CD4-positive, alpha-beta T cell (primary cell): ENCODE measurements at regions not wholly inside any gene's neighbourhood (a gene's known extent, or its start where the extent isn't known, plus 50 kb on each side); places are given as distances from the start of the nearest gene placed in this dataset.

Experiments used
- ATAC-seq: fragments of 200-7000 bp; cut with Tn5 transposase; one replicate; pipeline ENCODE4 v1.10.0; 2022; ENCODE audit warnings: mild to moderate bottlenecking; ENCODE audit not compliant: poor library complexity
- CTCF ChIA-PET: fragments of 350-600 bp; sonication (Branson Sonifier 250); formaldehyde crosslinking; loops from one replicate; lab custom pipeline; 2021; ENCODE audit warnings: antibody characterized with exemption, inconsistent platforms; lab: Charles Lee
- POLR2A ChIA-PET: fragments of 350-600 bp; sonication (Branson Sonifier 250); formaldehyde crosslinking; loops from one replicate; lab custom pipeline; 2021; ENCODE audit warnings: antibody characterized with exemption, inconsistent platforms; lab: Charles Lee
- DNase-seq, 14 experiments: peaks; one replicate each; pipeline ENCODE4 v3.0.0-alpha.2; 2013 to 2020; ENCODE audit warnings: mixed read lengths in 2 of 14
- H3K27ac ChIP-seq, 2 donors: one replicate each; pipeline versions ENCODE4 v1.5.1 to v1.7.0; 2013; ENCODE audit warnings: low read length in 2 of 2, low read depth in 1 of 2, mild to moderate bottlenecking in 1 of 2
- H3K27me3 ChIP-seq, 2 experiments: 1 replicate in 1 of 2; 2 replicates in 1 of 2; pipeline versions ENCODE4 v1.6.1 to v1.7.0; 2013; ENCODE audit warnings: low read length in 2 of 2, control low read depth in 1 of 2, mild to moderate bottlenecking in 1 of 2, moderate library complexity in 1 of 2; ENCODE audit not compliant: insufficient read depth in 2 of 2, control insufficient read depth in 1 of 2
- H3K36me3 ChIP-seq: one replicate; pipeline ENCODE4 v1.6.1; 2013; ENCODE audit warnings: low read length, control low read depth; ENCODE audit not compliant: insufficient read depth
- H3K4me1 ChIP-seq: one replicate; pipeline ENCODE4 v1.6.1; 2013; ENCODE audit warnings: low read length, control low read depth; ENCODE audit not compliant: insufficient read depth
- H3K4me3 ChIP-seq: one replicate; pipeline ENCODE4 v1.5.1; 2013; ENCODE audit warnings: mild to moderate bottlenecking, low read length, moderate library complexity
- H3K9me3 ChIP-seq, 2 experiments: 1 replicate in 1 of 2; 2 replicates in 1 of 2; pipeline versions ENCODE4 v1.6.1 to v1.7.0; 2013; ENCODE audit warnings: low read length in 2 of 2, mild to moderate bottlenecking in 2 of 2, control low read depth in 1 of 2, moderate library complexity in 1 of 2; ENCODE audit not compliant: control insufficient read depth in 1 of 2, insufficient read depth in 1 of 2
- H3K27ac Mint-ChIP-seq: one replicate; pipeline ENCODE4 v1.8.0; 2020; ENCODE audit warnings: mixed read lengths
- H3K27me3 Mint-ChIP-seq: one replicate; pipeline ENCODE4 v1.8.0; 2021; ENCODE audit warnings: mixed read lengths
- H3K36me3 Mint-ChIP-seq: one replicate; pipeline ENCODE4 v1.8.0; 2021; ENCODE audit warnings: low read depth, mixed read lengths
- H3K4me1 Mint-ChIP-seq: one replicate; pipeline ENCODE4 v1.8.0; 2021; ENCODE audit warnings: low read depth, mixed read lengths
- H3K4me3 Mint-ChIP-seq: one replicate; pipeline ENCODE4 v1.8.0; 2020; ENCODE audit warnings: mild to moderate bottlenecking, mixed read lengths
- H3K9me3 Mint-ChIP-seq: one replicate; pipeline ENCODE4 v1.8.0; 2020; ENCODE audit warnings: mixed read lengths
- intact Hi-C, 2 experiments: fragments of 100-400 bp; cut with DNase I in 1 of 2; cut with micrococcal nuclease in 1 of 2; formaldehyde crosslinking; loops; one replicate each; pipeline versions ENCODE4 v1.15.1 to v1.9.0; 2023 to 2025; cut with DNase I, micrococcal nuclease
- TF ChIP-seq, protein P1 (sequence below): fragments of 200-600 bp; IDR thresholded peaks from one replicate; pipeline ENCODE4 v1.8.0; 2022; ENCODE audit warnings: antibody characterized with exemption, mild to moderate bottlenecking

DNA sequence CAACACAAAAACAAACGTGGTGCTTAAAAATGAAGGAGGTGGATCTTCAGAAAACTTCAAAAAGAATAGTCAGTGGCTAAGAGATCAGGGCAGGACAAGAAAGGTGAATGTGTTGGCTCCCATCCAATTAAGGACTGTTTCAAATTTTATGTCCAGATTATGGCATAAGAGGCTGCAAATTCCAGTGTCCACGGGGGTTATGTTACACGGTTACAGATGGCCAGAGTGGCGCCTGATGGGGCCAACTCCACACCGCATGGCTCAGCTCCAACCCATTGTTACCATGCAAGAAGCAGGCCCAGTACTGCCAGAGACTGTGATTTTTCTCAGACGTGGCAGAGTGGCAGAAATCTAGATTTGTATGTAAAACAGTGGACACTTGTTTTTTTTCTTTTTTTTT is 168.4 kb upstream of the TENM3 start:
- Mint-ChIP-seq H3K4me3 (no peak overlapping the region), H3K9me3 (peaks cover 19% of the 10 kb centered on the region), H3K27ac (no peak overlapping the region), H3K36me3 (no peaks in the 10 kb centered on the region), H3K27me3 (no peaks in the 10 kb centered on the region), H3K4me1 (no peaks in the 10 kb centered on the region)
- POLR2A ChIA-PET = no interaction called here
- H3K27ac ChIP-seq = no peak overlapping the region
- no peaks in the 10 kb centered on the region for H3K27me3 ChIP-seq
- TF ChIP-seq, protein P1, sequence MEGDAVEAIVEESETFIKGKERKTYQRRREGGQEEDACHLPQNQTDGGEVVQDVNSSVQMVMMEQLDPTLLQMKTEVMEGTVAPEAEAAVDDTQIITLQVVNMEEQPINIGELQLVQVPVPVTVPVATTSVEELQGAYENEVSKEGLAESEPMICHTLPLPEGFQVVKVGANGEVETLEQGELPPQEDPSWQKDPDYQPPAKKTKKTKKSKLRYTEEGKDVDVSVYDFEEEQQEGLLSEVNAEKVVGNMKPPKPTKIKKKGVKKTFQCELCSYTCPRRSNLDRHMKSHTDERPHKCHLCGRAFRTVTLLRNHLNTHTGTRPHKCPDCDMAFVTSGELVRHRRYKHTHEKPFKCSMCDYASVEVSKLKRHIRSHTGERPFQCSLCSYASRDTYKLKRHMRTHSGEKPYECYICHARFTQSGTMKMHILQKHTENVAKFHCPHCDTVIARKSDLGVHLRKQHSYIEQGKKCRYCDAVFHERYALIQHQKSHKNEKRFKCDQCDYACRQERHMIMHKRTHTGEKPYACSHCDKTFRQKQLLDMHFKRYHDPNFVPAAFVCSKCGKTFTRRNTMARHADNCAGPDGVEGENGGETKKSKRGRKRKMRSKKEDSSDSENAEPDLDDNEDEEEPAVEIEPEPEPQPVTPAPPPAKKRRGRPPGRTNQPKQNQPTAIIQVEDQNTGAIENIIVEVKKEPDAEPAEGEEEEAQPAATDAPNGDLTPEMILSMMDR = no peak
- intact Hi-C loops = no loop called here
- ATAC-seq = no peak
- no peaks in the 10 kb centered on the region for H3K9me3 ChIP-seq
- H3K4me3 ChIP-seq = no peak overlapping the region
- CTCF ChIA-PET = no interaction called here
- no peaks in the 10 kb centered on the region for H3K4me1 ChIP-seq
- H3K36me3 ChIP-seq = no peaks in the 10 kb centered on the region
- DNase-seq = no peak

DNA sequence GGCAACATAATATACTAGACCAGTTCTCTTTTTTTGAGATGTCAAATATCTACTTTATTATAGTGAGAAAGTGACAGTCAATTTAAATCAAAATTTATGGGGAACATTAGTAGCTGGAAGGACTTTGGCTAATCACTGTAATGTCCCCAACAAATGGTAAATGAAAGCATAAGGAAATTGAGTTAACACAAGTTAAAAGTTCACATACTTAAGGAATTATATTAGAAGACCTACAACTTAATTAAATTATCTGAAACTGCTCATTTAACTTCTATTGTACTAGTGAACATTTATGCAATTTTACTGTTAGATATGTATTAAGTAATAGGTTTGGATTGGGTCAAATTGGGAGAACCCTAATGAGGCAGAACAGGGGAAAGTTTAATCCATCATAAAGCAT is 160.3 kb upstream of the TENM3 start:
- no peak for DNase-seq
- H3K4me1 ChIP-seq = no peaks in the 10 kb centered on the region
- H3K27me3 ChIP-seq = no peaks in the 10 kb centered on the region
- Mint-ChIP-seq H3K4me1 (no peaks in the 10 kb centered on the region), H3K4me3 (no peak overlapping the region), H3K27ac (no peak overlapping the region), H3K9me3 (no peaks in the 10 kb centered on the region), H3K36me3 (no peaks in the 10 kb centered on the region), H3K27me3 (no peaks in the 10 kb centered on the region)
- H3K36me3 ChIP-seq = no peaks in the 10 kb centered on the region
- ChIA-PET CTCF (no interaction called here), POLR2A (no interaction called here)
- intact Hi-C loops = no loop called here
- ATAC-seq = no peak
- no peaks in the 10 kb centered on the region for H3K9me3 ChIP-seq
- TF ChIP-seq, protein P1 = no peak
- H3K27ac ChIP-seq = no peak overlapping the region
- no peak overlapping the region for H3K4me3 ChIP-seq

DNA sequence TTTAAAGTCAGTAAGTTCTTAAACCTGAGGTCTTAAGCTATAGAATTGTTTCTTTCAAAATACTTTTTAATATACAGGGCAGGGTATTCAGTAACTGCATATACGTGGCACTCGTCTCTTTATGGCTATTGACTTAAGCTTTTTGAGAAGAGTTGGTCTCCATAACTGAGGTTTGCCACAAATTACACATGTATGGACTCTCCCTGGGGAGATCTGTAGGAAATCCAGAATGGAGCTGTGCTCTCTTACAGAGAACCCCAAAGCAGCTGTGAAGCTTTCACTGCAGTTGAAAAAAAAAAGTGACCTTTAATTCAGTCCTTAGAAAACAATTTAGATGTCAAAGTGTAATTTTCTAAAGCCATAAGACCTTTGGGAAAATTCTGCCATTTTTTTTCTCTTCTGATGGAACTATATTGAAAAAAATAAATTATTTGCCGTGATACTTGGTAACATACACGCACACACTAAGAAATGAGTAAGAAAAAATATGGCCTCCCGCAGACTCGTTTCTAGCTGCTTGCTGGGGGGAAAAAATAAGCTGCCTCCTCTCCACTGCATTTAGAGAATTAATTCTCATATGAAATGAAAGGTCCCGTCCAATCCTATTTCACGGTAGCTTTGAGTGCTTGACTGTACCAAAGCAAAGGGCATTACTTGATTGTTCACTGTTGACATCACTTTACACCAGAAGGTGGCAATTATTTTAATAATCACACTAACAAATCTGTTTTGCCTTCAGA is 159.4 kb upstream of the TENM3 start:
- CTCF ChIA-PET = no interaction called here
- TF ChIP-seq, protein P1 = no peak
- no peaks in the 10 kb centered on the region for H3K9me3 ChIP-seq
- no peak overlapping the region for H3K27ac ChIP-seq
- H3K27me3 ChIP-seq = no peaks in the 10 kb centered on the region
- no peak overlapping the region for H3K27ac Mint-ChIP-seq
- intact Hi-C loops = no loop called here
- no peaks in the 10 kb centered on the region for H3K9me3 Mint-ChIP-seq
- ATAC-seq (no peak), DNase-seq (no peak)
- no peak overlapping the region for H3K4me3 ChIP-seq
- no peaks in the 10 kb centered on the region for H3K36me3 ChIP-seq
- H3K4me1 ChIP-seq = no peaks in the 10 kb centered on the region
- H3K36me3 Mint-ChIP-seq = no peaks in the 10 kb centered on the region
- H3K4me3 Mint-ChIP-seq = no peak overlapping the region
- no peaks in the 10 kb centered on the region for H3K4me1 Mint-ChIP-seq
- POLR2A ChIA-PET = no interaction called here
- H3K27me3 Mint-ChIP-seq = no peaks in the 10 kb centered on the region
